Esophagus squamous epithelium (tissue), 5 donors: ENCODE measurements at regions not wholly inside any gene's neighbourhood (a gene's known extent, or its start where the extent isn't known, plus 50 kb on each side); places are given as distances from the start of the nearest gene placed in this dataset.

ENCODE experiments used
- DNase-seq: peaks from one replicate; lab custom pipeline; 2025; lab: John Stamatoyannopoulos, UW
- H3K27ac ChIP-seq, 4 donors: fragments of 200-600 bp; sonication (generic); one replicate each; pipeline ENCODE4 v1.5.1; 2016 to 2019; ENCODE audit warnings: mild to moderate bottlenecking in 1 of 4
- H3K27me3 ChIP-seq, 4 donors: fragments of 200-600 bp; sonication (generic); 1 replicate in 3 of 4; 2 replicates in 1 of 4; pipeline versions ENCODE4 v1.5.1 to v1.6.0; 2017 to 2021; ENCODE audit warnings: antibody characterized with exemption in 1 of 4
- H3K36me3 ChIP-seq, 3 donors: fragments of 200-600 bp; sonication (generic); one replicate each; pipeline ENCODE4 v1.5.1; 2016 to 2019
- H3K4me1 ChIP-seq, 3 donors: fragments of 200-600 bp; sonication (generic); one replicate each; pipeline ENCODE4 v1.5.1; 2017 to 2019
- H3K4me3 ChIP-seq, 4 donors: fragments of 200-600 bp; sonication (generic); 1 replicate in 3 of 4; 2 replicates in 1 of 4; pipeline ENCODE4 v1.5.1; 2016 to 2019; ENCODE audit warnings: mild to moderate bottlenecking in 2 of 4, moderate library complexity in 1 of 4
- H3K9me3 ChIP-seq, 3 donors: fragments of 200-600 bp; sonication (generic); one replicate each; pipeline ENCODE4 v1.5.1; 2016 to 2019
- CTCF ChIP-seq, 6 experiments: fragments of 450-650 bp in 4 of 6; fragments of 200-600 bp in 2 of 6; sonication (generic) in 2 of 6; IDR thresholded peaks; one replicate each; pipeline ENCODE4 v1.5.1; 2016 to 2019; ENCODE audit warnings: antibody characterized with exemption in 6 of 6, mild to moderate bottlenecking in 4 of 6, moderate library complexity in 4 of 6
- POLR2A ChIP-seq, 4 donors: fragments of 450-650 bp; IDR thresholded peaks; one replicate each; pipeline ENCODE4 v1.6.1; 2017; ENCODE audit warnings: antibody characterized with exemption in 4 of 4, mild to moderate bottlenecking in 4 of 4, moderate library complexity in 3 of 4
- WGBS, 2 donors: methylation state at CpG; one replicate each; pipeline ENCODE4 v1.1.5; 2018; 5-methylcytosine and 5-hydroxymethylcytosine counted together
- intact Hi-C: fragments of 100-400 bp; cut with DNase I; formaldehyde crosslinking; loops from one replicate; pipeline ENCODE4 v1.15.0; 2022
- donor health status: DM: yes; HTN: yes; CAD: no.

GRCh38 chr5:155587458-155587857 is 573.9 kb downstream of the KIF4B start:
- no peaks in the 10 kb centered on the region for H3K36me3 ChIP-seq
- DNase-seq, result no peak
- H3K4me1 ChIP-seq, result no peaks in the 10 kb centered on the region
- 6 to 8% methylated on average over 1 of the region's 1 CpG for WGBS, 2 donors
- intact Hi-C loops, result no loop called here
- no peak overlapping the region for H3K27ac ChIP-seq
- no peak overlapping the region for H3K4me3 ChIP-seq
- no peaks in the 10 kb centered on the region for H3K9me3 ChIP-seq
- H3K27me3 ChIP-seq, result no peaks in the 10 kb centered on the region
- TF ChIP-seq CTCF (IDR thresholded peaks at IDR 0.05), result no peak
- TF ChIP-seq POLR2A (IDR thresholded peaks at IDR 0.05), result no peak

DNA sequence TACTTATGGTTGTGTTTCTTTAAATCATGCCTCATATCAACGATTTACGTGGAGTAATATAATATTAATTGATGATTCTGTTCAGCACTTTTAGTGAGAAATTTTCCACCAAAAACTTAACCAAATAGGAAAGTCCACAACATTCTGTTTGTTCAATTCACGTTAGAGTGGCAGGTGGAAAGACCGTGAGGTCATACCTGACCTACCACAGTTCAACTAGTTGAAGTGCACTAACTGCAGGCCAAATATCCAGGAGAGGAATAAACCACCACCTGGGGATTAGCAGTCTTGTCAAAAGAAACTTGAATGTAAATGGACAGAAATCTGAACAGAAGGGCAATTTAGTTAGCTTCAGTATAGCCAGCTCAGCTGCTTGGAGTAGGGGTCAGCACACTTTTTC is 577.7 kb downstream of the KIF4B start:
- intact Hi-C loops, result no loop called here
- 80 to 83% methylated on average over 4 of the region's 4 CpGs for WGBS, 2 donors
- Histone ChIP-seq H3K9me3 (no peaks in the 10 kb centered on the region), H3K27me3 (no peaks in the 10 kb centered on the region), H3K36me3 (no peaks in the 10 kb centered on the region), H3K4me1 (no peaks in the 10 kb centered on the region), H3K4me3 (no peak overlapping the region), H3K27ac (no peak overlapping the region)
- TF ChIP-seq CTCF (IDR thresholded peaks at IDR 0.05) (no peak), POLR2A (IDR thresholded peaks at IDR 0.05) (no peak)
- DNase-seq, result no peak

- no peak for DNase-seq
- intact Hi-C loops, result no loop called here
- 9 to 14% methylated on average over 1 of the region's 1 CpG for WGBS, 2 donors
- Histone ChIP-seq H3K27me3 (no peaks in the 10 kb centered on the region), H3K36me3 (no peaks in the 10 kb centered on the region), H3K4me3 (no peak overlapping the region), H3K4me1 (no peaks in the 10 kb centered on the region), H3K27ac (no peak overlapping the region), H3K9me3 (no peaks in the 10 kb centered on the region)
- TF ChIP-seq CTCF (IDR thresholded peaks at IDR 0.05) (no peak), POLR2A (IDR thresholded peaks at IDR 0.05) (no peak)
Observed at GRCh38 chr5:155594270-155594669, 580.7 kb downstream of the KIF4B start.

DNA sequence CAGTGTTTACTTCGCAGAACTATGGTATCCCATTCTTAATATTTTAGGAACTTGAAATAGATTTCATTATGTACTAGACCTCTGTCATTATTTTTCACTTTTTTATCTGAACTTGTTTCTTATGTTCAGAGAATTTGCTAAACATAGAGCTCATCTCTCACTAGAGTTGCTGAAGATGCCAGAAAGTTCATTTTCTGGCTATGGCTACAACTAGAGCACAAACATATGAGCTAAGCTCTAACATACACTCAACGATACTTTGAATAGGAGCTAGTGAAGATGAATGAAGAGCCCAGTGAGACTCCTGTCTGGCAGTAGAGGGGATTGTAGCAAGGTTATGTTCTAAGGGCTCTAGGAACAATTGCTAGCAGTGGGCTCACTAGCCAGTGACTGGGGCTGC is 582.2 kb downstream of the KIF4B start:
- no peak for DNase-seq
- TF ChIP-seq POLR2A (IDR thresholded peaks at IDR 0.05), result no peak
- no peak for TF ChIP-seq CTCF (IDR thresholded peaks at IDR 0.05)
- intact Hi-C loops, result no loop called here
- no peaks in the 10 kb centered on the region for H3K36me3 ChIP-seq
- H3K27me3 ChIP-seq, result no peaks in the 10 kb centered on the region
- no peaks in the 10 kb centered on the region for H3K4me1 ChIP-seq
- 67 to 82% methylated on average over 2 of the region's 2 CpGs for WGBS, 2 donors
- no peaks in the 10 kb centered on the region for H3K9me3 ChIP-seq
- H3K4me3 ChIP-seq, result no peak overlapping the region
- H3K27ac ChIP-seq, result no peak overlapping the region

GRCh38 chr5:155598552-155598951 is 585.0 kb downstream of the KIF4B start:
- intact Hi-C loops, result no loop called here
- Histone ChIP-seq H3K27me3 (no peaks in the 10 kb centered on the region), H3K4me3 (no peak overlapping the region), H3K36me3 (no peaks in the 10 kb centered on the region), H3K27ac (no peak overlapping the region), H3K9me3 (no peaks in the 10 kb centered on the region), H3K4me1 (no peaks in the 10 kb centered on the region)
- TF ChIP-seq CTCF (IDR thresholded peaks at IDR 0.05) (no peak), POLR2A (IDR thresholded peaks at IDR 0.05) (no peak)
- 65 to 74% methylated on average over 4 of the region's 4 CpGs for WGBS, 2 donors
- DNase-seq, result no peak
